Upper lobe of right lung (tissue), 1 donor: ENCODE measurements at regions not wholly inside any gene's neighbourhood (a gene's known extent, or its start where the extent isn't known, plus 50 kb on each side); places are given as distances from the start of the nearest gene placed in this dataset.

ENCODE experiments used
- ATAC-seq: fragments of 200-7000 bp; cut with Tn5 transposase; one replicate; pipeline ENCODE4 v1.9.1; 2020; ENCODE audit warnings: mild to moderate bottlenecking, moderate library complexity
- DNase-seq: peaks from one replicate; pipeline ENCODE4 v3.0.0-alpha.2; 2020
- H3K27ac ChIP-seq: fragments of 200-600 bp; one replicate; pipeline ENCODE4 v1.8.0; 2022
- H3K27me3 ChIP-seq: fragments of 200-600 bp; one replicate; pipeline ENCODE4 v1.8.0; 2022; ENCODE audit warnings: mild to moderate bottlenecking
- H3K36me3 ChIP-seq: fragments of 200-600 bp; one replicate; pipeline ENCODE4 v1.8.0; 2022
- H3K4me1 ChIP-seq: fragments of 200-600 bp; one replicate; pipeline ENCODE4 v1.8.0; 2022
- H3K4me3 ChIP-seq: fragments of 200-600 bp; one replicate; pipeline ENCODE4 v1.8.0; 2022; ENCODE audit warnings: mild to moderate bottlenecking
- H3K9me3 ChIP-seq: fragments of 200-600 bp; one replicate; pipeline ENCODE4 v1.8.0; 2022
- intact Hi-C: fragments of 100-400 bp; cut with DNase I; formaldehyde crosslinking; loops from one replicate; pipeline ENCODE4 v1.11.0; 2022
- TF ChIP-seq, protein P1 (sequence below): fragments of 200-600 bp; IDR thresholded peaks from one replicate; pipeline ENCODE4 v1.8.0; 2022; ENCODE audit warnings: antibody characterized with exemption
- donor health status: DM: no; HTN: yes; CAD: no; lungs with severe emphysema.

DNA sequence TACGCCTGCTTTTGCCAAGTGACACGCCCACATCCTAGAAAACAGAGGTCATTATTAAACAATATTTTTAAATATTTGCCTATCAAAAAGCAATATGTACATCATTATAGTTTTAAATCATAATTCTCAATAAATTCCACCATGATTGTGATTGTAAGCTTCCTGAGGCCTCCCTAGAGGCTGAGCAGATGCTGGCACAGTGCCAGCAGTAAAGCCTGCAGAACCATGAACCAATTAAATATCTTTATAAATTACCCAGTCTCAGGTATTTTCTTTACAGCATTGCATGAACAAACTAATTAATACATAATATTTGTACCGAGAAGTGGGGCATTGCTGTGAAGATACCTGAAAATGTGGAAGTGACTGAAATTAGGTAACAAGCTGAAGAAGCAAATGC, 174.7 kb upstream of the TMEM196 start:
- TF ChIP-seq, protein P1, sequence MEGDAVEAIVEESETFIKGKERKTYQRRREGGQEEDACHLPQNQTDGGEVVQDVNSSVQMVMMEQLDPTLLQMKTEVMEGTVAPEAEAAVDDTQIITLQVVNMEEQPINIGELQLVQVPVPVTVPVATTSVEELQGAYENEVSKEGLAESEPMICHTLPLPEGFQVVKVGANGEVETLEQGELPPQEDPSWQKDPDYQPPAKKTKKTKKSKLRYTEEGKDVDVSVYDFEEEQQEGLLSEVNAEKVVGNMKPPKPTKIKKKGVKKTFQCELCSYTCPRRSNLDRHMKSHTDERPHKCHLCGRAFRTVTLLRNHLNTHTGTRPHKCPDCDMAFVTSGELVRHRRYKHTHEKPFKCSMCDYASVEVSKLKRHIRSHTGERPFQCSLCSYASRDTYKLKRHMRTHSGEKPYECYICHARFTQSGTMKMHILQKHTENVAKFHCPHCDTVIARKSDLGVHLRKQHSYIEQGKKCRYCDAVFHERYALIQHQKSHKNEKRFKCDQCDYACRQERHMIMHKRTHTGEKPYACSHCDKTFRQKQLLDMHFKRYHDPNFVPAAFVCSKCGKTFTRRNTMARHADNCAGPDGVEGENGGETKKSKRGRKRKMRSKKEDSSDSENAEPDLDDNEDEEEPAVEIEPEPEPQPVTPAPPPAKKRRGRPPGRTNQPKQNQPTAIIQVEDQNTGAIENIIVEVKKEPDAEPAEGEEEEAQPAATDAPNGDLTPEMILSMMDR = no peak
- Histone ChIP-seq H3K27me3 (no peaks in the 10 kb centered on the region), H3K4me1 (no peaks in the 10 kb centered on the region), H3K4me3 (no peak overlapping the region), H3K27ac (no peak overlapping the region), H3K9me3 (no peaks in the 10 kb centered on the region), H3K36me3 (no peaks in the 10 kb centered on the region)
- ATAC-seq (no peak), DNase-seq (no peak)
- intact Hi-C loops = no loop called here

- no peak for ATAC-seq
Observed at GRCh38 chr7:19944363-19945120, 171.1 kb upstream of the TMEM196 start.

DNA sequence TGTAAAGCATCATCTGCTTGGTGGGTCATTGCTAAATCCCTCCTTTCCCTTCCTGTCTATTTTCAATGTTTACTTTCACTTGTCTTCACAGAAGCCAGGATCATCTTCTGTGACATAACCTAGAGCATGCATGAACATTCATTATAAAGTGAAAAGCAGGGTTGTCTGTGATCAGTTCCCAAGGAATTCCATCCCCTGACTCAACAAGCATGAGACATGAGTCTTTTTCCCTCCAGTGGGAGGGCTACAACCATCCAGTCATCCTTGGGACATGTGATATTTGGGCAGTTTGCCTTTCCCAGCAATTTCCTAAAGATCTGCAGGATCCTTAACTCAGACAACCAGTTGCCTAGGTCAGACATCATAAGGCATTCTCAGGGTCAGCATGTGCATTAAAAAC, 166.3 kb upstream of the TMEM196 start:
- no peak for DNase-seq
- Histone ChIP-seq H3K36me3 (no peaks in the 10 kb centered on the region), H3K27me3 (no peaks in the 10 kb centered on the region), H3K27ac (no peak overlapping the region), H3K4me3 (no peak overlapping the region), H3K9me3 (peaks cover 10% of the 10 kb centered on the region), H3K4me1 (no peaks in the 10 kb centered on the region)
- intact Hi-C loops = no loop called here
- TF ChIP-seq, protein P1 = no peak
- ATAC-seq = no peak

More at GRCh38 chr7:19944363-19945120, 171.1 kb upstream of the TMEM196 start:
- no peak for DNase-seq
- Histone ChIP-seq H3K27ac (no peak overlapping the region), H3K27me3 (no peaks in the 10 kb centered on the region), H3K4me3 (no peak overlapping the region), H3K9me3 (no peaks in the 10 kb centered on the region), H3K36me3 (no peaks in the 10 kb centered on the region), H3K4me1 (no peaks in the 10 kb centered on the region)
- intact Hi-C loops = no loop called here
- TF ChIP-seq, protein P1 = no peak

DNA sequence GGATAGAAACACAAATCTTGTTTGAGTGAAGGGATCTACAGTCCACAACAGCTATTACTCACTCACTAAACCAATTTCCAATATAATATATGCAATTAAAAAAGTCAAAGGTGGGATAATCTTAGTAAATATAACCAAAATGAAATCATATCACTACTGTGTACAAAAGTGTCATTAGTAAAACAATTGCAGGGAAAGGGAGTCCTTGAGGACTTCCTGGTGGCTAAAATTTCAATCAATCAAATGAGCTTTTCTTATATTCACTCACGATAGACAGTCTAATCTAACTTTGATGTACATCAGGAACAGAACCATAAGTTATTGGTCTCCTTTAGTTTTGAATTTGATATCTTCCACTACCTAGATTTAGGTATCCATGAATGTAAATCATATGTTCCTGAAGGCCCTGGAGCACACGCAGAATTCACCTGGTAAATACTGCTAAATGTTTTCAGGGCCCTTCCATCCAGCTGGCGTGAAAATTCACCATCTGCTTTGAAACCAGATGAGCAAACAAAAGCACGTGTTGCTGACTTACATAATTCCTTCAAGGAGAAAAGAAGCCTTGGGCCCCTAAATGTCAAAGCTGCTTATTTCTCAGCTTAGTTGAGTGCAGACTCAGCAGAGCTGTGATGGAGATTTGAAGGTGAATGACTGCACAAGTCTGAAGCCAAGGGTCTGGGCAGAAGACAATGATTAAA, 159.3 kb upstream of the TMEM196 start:
- ATAC-seq (no peak), DNase-seq (no peak)
- no peak overlapping the region for H3K4me3 ChIP-seq
- TF ChIP-seq, protein P1 = no peak
- no peak overlapping the region for H3K27ac ChIP-seq
- no peaks in the 10 kb centered on the region for H3K27me3 ChIP-seq
- no peaks in the 10 kb centered on the region for H3K4me1 ChIP-seq
- no peaks in the 10 kb centered on the region for H3K36me3 ChIP-seq
- intact Hi-C loops = no loop called here
- peaks cover 10% of the 10 kb centered on the region for H3K9me3 ChIP-seq

DNA sequence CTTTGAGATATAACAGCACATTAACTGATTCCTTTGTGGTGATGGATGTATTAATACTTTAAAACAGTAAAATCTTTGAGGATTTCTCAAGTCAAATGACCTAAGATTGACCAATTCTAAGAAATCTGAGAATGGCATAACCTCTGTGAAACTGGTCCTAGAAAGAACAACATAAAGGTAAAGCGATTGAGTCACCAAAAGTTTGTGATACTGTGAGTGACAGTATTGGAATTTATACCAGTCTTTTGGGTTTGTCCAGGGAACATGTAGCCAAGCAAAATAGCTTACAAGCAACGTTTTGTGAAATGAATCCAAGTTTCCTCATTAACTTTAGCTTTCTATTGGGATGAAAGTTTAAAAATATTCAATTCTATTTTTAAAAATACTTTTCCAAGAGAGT, 157.4 kb upstream of the TMEM196 start:
- H3K36me3 ChIP-seq = no peaks in the 10 kb centered on the region
- H3K4me3 ChIP-seq = no peak overlapping the region
- no peaks in the 10 kb centered on the region for H3K27me3 ChIP-seq
- H3K4me1 ChIP-seq = no peaks in the 10 kb centered on the region
- ATAC-seq (no peak), DNase-seq (no peak)
- H3K27ac ChIP-seq = no peak overlapping the region
- peaks cover 4% of the 10 kb centered on the region for H3K9me3 ChIP-seq
- intact Hi-C loops = no loop called here
- TF ChIP-seq, protein P1 = no peak
